Activated CD8-positive, alpha-beta T cell treated with anti-CD3 and anti-CD28 coated beads for 36 hours (primary cell): ENCODE measurements at regions not wholly inside any gene's neighbourhood (a gene's known extent, or its start where the extent isn't known, plus 50 kb on each side); places are given as distances from the start of the nearest gene placed in this dataset.

ENCODE experiments used
- ATAC-seq: fragments of 200-7000 bp; cut with Tn5 transposase; one replicate; pipeline ENCODE4 v1.10.0; 2021; ENCODE audit warnings: mild to moderate bottlenecking, moderate library complexity
- CTCF ChIA-PET: fragments of 350-600 bp; sonication (Branson Sonifier 250); formaldehyde crosslinking; loops from one replicate; lab custom pipeline; 2021; ENCODE audit warnings: antibody characterized with exemption; lab: Charles Lee
- POLR2A ChIA-PET: fragments of 350-600 bp; sonication (Branson Sonifier 250); formaldehyde crosslinking; loops from one replicate; lab custom pipeline; 2021; ENCODE audit warnings: antibody characterized with exemption; lab: Charles Lee
- DNase-seq: peaks from one replicate; pipeline ENCODE4 v3.0.0-alpha.2; 2020
- H3K27ac Mint-ChIP-seq: one replicate; pipeline ENCODE4 v1.8.0; 2021; ENCODE audit warnings: mild to moderate bottlenecking, mixed read lengths
- H3K27me3 Mint-ChIP-seq: one replicate; pipeline ENCODE4 v1.8.0; 2021; ENCODE audit warnings: mixed read lengths
- H3K36me3 Mint-ChIP-seq: one replicate; pipeline ENCODE4 v1.8.0; 2021; ENCODE audit warnings: low read depth, mixed read lengths
- H3K4me1 Mint-ChIP-seq: one replicate; pipeline ENCODE4 v1.8.0; 2021; ENCODE audit warnings: low read depth, mixed read lengths
- H3K4me3 Mint-ChIP-seq: one replicate; pipeline ENCODE4 v1.8.0; 2021; ENCODE audit warnings: mild to moderate bottlenecking, moderate library complexity, mixed read lengths
- H3K9me3 Mint-ChIP-seq: one replicate; pipeline ENCODE4 v1.8.0; 2021; ENCODE audit warnings: mixed read lengths
- CTCF ChIP-seq: fragments of 200-600 bp; IDR thresholded peaks from one replicate; pipeline ENCODE4 v1.8.0; 2022; ENCODE audit warnings: antibody characterized with exemption, mild to moderate bottlenecking
- intact Hi-C: fragments of 100-400 bp; cut with micrococcal nuclease; formaldehyde crosslinking; loops from one replicate; pipeline ENCODE4 v1.10.0; 2022

DNA sequence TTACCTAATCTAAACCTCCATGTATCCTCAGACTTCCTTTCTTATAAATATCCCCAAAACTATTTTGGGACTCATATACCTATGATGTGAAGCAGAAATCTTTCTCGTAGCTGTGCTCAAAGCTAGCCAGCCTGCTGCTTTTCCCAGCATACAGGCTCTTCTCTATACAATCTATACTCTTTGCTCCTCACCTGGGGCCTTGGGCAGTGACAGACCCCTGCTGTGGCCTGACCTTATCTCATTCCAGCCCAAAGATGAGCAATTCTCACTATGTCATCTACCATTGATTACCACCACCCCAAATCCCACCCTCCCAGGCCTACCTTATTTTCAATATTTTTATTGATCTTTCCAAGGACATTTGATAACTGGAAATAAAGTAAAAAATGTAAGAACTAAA is 83.2 kb upstream of the FBXL4 start:
- DNase-seq (no peak), ATAC-seq (no peak)
- no peaks in the 10 kb centered on the region for H3K36me3 Mint-ChIP-seq
- no peaks in the 10 kb centered on the region for H3K4me1 Mint-ChIP-seq
- CTCF ChIA-PET = no interaction called here
- no peak overlapping the region for H3K4me3 Mint-ChIP-seq
- H3K27me3 Mint-ChIP-seq = peaks cover 2% of the 10 kb centered on the region
- no peak overlapping the region for H3K27ac Mint-ChIP-seq
- POLR2A ChIA-PET = no interaction called here
- no peak for TF ChIP-seq CTCF
- peaks cover 8% of the 10 kb centered on the region for H3K9me3 Mint-ChIP-seq
- intact Hi-C loops = no loop called here

DNA sequence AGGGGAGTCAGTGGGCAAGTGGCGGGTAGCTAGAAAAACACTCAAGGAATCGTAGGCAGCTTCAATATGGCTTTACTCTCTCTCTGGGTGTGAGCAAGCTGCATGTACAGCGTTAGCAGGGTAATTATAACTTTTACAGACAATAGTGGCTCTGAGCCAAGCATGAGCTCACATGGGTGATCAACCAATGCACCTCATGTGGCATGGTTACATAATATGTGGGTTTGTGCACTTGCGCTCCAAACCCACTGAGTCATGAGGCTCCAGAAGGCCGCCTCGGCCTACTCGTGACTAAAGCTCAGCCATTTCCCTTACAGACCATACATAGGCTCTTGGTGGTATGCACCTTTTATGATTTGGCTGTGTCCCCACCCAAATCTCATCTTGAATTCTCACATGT is 78.4 kb upstream of the FBXL4 start:
- Mint-ChIP-seq H3K36me3 (no peaks in the 10 kb centered on the region), H3K9me3 (peaks cover 14% of the 10 kb centered on the region), H3K27ac (no peak overlapping the region), H3K4me1 (no peaks in the 10 kb centered on the region), H3K4me3 (no peak overlapping the region), H3K27me3 (no peaks in the 10 kb centered on the region)
- no peak for DNase-seq
- intact Hi-C loops = no loop called here
- TF ChIP-seq CTCF = no peak
- ChIA-PET POLR2A (no interaction called here), CTCF (no interaction called here)
- ATAC-seq = no peak

DNA sequence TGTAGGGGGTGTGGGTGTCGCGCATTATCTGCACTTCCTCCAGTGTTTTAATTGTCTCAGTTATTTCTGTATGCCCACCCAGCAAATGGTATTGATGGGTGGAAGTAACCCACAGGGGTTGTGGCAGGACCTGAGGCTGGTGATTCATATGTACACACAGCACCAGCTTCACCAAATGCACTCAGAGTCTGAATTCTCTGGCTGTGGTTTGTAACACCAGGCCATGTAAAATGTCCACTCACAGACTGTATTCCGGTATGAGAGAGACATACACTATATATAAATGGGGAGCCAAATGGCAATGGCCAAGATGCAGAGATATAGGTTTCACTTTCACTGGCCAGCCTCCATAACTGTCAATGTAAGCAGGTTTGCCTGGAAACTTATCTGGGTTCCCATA is 76.3 kb upstream of the FBXL4 start:
- no peak for TF ChIP-seq CTCF
- H3K4me1 Mint-ChIP-seq = no peaks in the 10 kb centered on the region
- DNase-seq = no peak
- no peaks in the 10 kb centered on the region for H3K36me3 Mint-ChIP-seq
- ChIA-PET CTCF (no interaction called here), POLR2A (no interaction called here)
- no peaks in the 10 kb centered on the region for H3K27me3 Mint-ChIP-seq
- no peak for ATAC-seq
- H3K4me3 Mint-ChIP-seq = no peak overlapping the region
- H3K9me3 Mint-ChIP-seq = peaks cover 14% of the 10 kb centered on the region
- intact Hi-C loops = no loop called here
- H3K27ac Mint-ChIP-seq = no peak overlapping the region

GRCh38 chr6:99022039-99022609 is 74.4 kb upstream of the FBXL4 start:
- H3K4me3 Mint-ChIP-seq = no peak overlapping the region
- no peak for TF ChIP-seq CTCF
- no peak for ATAC-seq
- H3K27ac Mint-ChIP-seq = no peak overlapping the region
- ChIA-PET CTCF (no interaction called here), POLR2A (no interaction called here)
- no peaks in the 10 kb centered on the region for H3K36me3 Mint-ChIP-seq
- intact Hi-C loops = no loop called here
- DNase-seq = no peak
- no peaks in the 10 kb centered on the region for H3K27me3 Mint-ChIP-seq
- H3K4me1 Mint-ChIP-seq = no peaks in the 10 kb centered on the region
- H3K9me3 Mint-ChIP-seq = peaks cover 14% of the 10 kb centered on the region

- Mint-ChIP-seq H3K27me3 (no peaks in the 10 kb centered on the region), H3K27ac (no peak overlapping the region), H3K4me3 (no peak overlapping the region), H3K9me3 (no peaks in the 10 kb centered on the region), H3K36me3 (no peaks in the 10 kb centered on the region), H3K4me1 (no peaks in the 10 kb centered on the region)
- CTCF ChIA-PET = no interaction called here
- intact Hi-C loops = no loop called here
- DNase-seq = no peak
- POLR2A ChIA-PET = no interaction called here
- TF ChIP-seq CTCF = no peak
- ATAC-seq = no peak
Measured at GRCh38 chr6:99019381-99019780, 71.6 kb upstream of the FBXL4 start.
